ENCODE measurements at regions not wholly inside any gene's neighbourhood (a gene's known extent, or its start where the extent isn't known, plus 50 kb on each side); places are given as distances from the start of the nearest gene placed in this dataset.
A peak's percentile ranks its signal among the peaks of the same experiment; 100 is the strongest.
"Not testable (repeated sequence)": the region's sequence is repeated elsewhere in the genome, so short reads cannot be mapped to it uniquely, and the experiment has no call there.

- Mint-ChIP-seq H3K4me1 (no peaks in the 10 kb centered on the region), H3K27ac (no peak overlapping the region), H3K9me3 (no peaks in the 10 kb centered on the region), H3K4me3 (no peak overlapping the region), H3K36me3 (no peaks in the 10 kb centered on the region)
- no peak for DNase-seq (ENCODE audit: low spot score in 2 of 2)
- no peak for ATAC-seq
Measured at GRCh38 chr21:35458405-35458804, 409.3 kb upstream of the RUNX1 start.

DNA sequence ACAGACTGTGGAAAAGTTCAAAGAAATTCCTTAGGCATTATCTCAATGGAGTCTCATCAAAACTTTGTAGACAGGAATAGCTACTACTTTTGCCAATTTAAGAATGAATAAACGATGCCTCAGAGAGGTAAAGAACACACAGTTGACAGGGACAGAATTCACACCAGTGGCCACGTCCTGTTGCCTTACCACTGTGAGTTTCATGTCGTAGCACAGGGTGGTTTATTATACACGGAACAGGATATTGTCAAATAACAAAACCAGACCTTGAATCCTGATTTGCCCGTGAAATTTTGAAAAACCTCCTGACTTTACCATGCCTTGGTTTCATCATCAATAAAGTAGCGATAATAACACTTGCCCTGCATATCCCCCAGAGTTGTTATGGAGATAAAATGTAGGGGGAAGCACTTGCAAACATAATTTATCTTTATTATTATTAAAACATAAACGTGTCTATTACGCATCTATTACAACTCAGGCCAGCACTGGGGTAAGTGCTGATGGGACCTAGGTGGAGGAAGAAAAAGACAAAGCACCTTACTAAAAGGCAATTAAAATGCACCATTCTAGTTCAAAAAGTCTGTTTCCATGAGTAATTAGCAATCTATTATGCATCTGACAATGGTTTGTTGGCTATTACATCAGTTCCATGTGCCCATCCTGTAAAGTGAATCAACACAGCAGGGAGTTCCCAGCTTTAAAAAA is 408.1 kb upstream of the RUNX1 start:
- DNase-seq (ENCODE audit: low spot score in 2 of 2) (no peak), ATAC-seq (peak; percentile 76)
- Mint-ChIP-seq H3K36me3 (no peaks in the 10 kb centered on the region), H3K4me1 (no peaks in the 10 kb centered on the region), H3K9me3 (no peaks in the 10 kb centered on the region), H3K27ac (no peak overlapping the region), H3K4me3 (no peak overlapping the region)

GRCh38 chr21:35451276-35451675 is 402.2 kb upstream of the RUNX1 start:
- H3K27ac Mint-ChIP-seq = no peak overlapping the region
- no peaks in the 10 kb centered on the region for H3K9me3 Mint-ChIP-seq
- no peaks in the 10 kb centered on the region for H3K36me3 Mint-ChIP-seq
- no peak overlapping the region for H3K4me3 Mint-ChIP-seq
- ATAC-seq = no peak
- H3K4me1 Mint-ChIP-seq = no peaks in the 10 kb centered on the region
- no peak for DNase-seq (ENCODE audit: low spot score in 2 of 2)

GRCh38 chr21:35450830-35451229 is 401.7 kb upstream of the RUNX1 start:
- no peaks in the 10 kb centered on the region for H3K9me3 Mint-ChIP-seq
- no peak overlapping the region for H3K4me3 Mint-ChIP-seq
- no peaks in the 10 kb centered on the region for H3K4me1 Mint-ChIP-seq
- no peak for ATAC-seq
- H3K27ac Mint-ChIP-seq = no peak overlapping the region
- DNase-seq (ENCODE audit: low spot score in 2 of 2) = no peak
- H3K36me3 Mint-ChIP-seq = no peaks in the 10 kb centered on the region

- no peak overlapping the region for H3K4me3 Mint-ChIP-seq
- H3K4me1 Mint-ChIP-seq = no peaks in the 10 kb centered on the region
- H3K9me3 Mint-ChIP-seq = no peaks in the 10 kb centered on the region
- H3K27ac Mint-ChIP-seq = no peak overlapping the region
- DNase-seq (ENCODE audit: low spot score in 2 of 2) (no peak), ATAC-seq (no peak)
- H3K36me3 Mint-ChIP-seq = no peaks in the 10 kb centered on the region
Measured at GRCh38 chr21:35449846-35450245, 400.7 kb upstream of the RUNX1 start.

GRCh38 chr21:35448876-35449599 is 399.9 kb upstream of the RUNX1 start:
- Mint-ChIP-seq H3K36me3 (no peaks in the 10 kb centered on the region), H3K27ac (no peak overlapping the region), H3K4me1 (no peaks in the 10 kb centered on the region), H3K4me3 (no peak overlapping the region), H3K9me3 (no peaks in the 10 kb centered on the region)
- no peak for ATAC-seq
- no peak for DNase-seq (ENCODE audit: low spot score in 2 of 2)

DNA sequence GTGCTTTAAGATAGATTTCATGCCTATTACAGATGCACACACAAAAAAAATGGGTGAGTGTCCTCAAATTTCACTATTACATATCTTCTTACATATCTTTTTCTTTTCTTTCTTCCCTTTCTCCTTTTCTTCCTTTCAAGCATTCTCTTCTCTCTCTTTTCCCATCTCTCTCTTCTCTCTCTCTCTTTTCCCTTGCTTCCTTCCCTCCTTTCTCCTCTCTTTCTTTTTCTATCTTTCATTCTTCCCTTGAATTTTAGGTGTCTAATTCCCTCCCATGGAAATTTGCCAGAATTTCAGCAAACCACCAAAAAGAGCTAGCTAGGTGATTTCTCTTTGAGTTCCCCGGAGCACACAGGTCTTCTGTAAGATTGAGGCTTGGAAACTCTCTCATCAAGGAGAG is 395.3 kb upstream of the RUNX1 start:
- no peak for DNase-seq (ENCODE audit: low spot score in 2 of 2)
- ATAC-seq = no peak
- no peaks in the 10 kb centered on the region for H3K4me1 Mint-ChIP-seq
- no peaks in the 10 kb centered on the region for H3K9me3 Mint-ChIP-seq
- H3K27ac Mint-ChIP-seq = no peak overlapping the region
- no peaks in the 10 kb centered on the region for H3K36me3 Mint-ChIP-seq
- no peak overlapping the region for H3K4me3 Mint-ChIP-seq

DNA sequence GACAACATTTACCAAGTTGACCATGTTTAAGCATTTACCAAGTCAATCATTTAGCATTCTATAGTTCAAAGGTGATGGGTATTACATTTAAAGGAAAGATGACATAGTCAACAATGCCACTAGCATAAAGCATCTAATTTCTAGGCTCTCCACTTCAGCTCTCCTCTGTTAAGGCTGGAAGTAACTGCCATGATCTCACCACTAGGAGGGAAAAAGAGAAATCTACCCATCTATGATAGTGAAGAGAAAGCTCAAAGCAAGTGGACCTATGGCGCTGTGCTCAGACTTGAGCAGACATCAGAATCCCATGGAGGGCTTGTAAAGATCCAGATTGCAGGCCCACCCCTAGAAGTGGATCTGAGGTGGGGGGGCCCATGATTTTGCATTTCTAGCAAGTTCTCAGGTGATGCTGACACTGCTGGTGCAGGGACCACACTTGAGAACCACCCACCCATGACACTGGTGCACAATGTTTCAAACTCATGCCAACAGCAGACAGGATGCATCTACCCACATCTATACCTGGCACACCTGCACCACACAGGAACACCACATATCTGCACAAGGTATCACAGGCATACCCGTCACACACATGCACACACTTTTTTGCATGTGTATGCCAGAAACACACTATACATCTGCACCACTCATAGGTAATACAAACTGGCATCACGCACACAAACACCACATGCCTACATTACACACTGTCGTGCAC is 392.9 kb upstream of the RUNX1 start:
- Mint-ChIP-seq H3K4me1 (peaks cover 9% of the 10 kb centered on the region), H3K4me3 (no peak overlapping the region), H3K36me3 (no peaks in the 10 kb centered on the region), H3K9me3 (no peaks in the 10 kb centered on the region), H3K27ac (no peak overlapping the region)
- ATAC-seq = no peak
- no peak for DNase-seq (ENCODE audit: low spot score in 2 of 2)

DNA sequence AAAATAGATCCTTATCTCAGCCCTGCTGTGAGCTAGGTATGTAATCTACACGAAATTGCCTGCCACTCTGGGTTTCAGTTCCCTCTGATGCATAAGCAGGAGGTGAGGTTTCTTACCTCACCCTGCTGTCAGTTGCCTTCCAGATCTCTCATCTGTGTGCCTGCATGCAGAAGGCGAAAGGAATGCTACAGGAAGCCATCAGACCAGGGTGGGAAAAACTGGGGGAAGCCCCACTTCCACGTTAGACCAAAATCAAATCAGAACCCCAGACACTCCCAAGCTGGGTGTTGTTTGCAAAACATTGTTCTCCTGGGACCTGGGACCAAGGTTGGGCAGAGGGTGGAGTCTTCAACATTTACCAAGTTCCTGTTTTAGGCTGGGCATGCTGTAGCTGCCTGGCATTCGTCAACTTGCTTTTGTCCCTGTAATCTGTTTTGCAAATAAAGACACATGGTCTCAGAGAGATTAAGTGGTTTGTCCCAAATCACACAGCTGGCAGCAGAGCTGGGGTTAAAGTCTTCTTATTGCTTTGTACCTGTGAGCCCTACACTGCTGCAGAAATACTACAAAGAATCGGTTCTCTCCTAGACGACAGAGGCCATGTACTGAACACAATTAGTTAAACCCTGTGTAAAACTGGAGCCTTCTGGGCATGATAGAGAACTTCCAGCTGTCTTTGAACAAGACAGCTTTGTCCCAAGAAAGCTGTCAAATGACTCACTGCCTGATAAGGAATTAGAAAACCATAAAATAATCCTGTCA is 389.7 kb upstream of the RUNX1 start:
- DNase-seq (ENCODE audit: low spot score in 2 of 2) (no peak), ATAC-seq (peak; percentile 79)
- Mint-ChIP-seq H3K36me3 (no peaks in the 10 kb centered on the region), H3K4me1 (peaks cover 9% of the 10 kb centered on the region), H3K9me3 (no peaks in the 10 kb centered on the region), H3K4me3 (no peak overlapping the region), H3K27ac (no peak overlapping the region)

DNA sequence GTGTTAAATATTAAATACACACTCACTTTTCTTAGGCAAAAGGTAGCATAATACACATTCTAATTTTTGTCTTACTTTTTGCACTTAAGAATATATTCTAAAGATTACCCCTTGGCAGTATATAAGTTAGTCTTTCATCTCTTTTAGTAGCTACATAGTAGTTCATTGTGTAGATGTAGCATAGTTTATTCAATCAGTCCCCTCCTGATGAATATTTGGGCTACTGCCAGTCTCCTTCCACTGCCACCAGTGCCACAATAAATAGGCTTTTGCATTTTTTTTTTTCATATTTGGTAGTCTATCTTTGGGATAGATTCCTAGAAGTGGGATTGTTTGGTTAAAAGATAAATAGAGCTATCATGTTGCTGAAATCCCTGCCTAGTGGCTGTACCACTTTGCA is 388.8 kb upstream of the RUNX1 start:
- H3K4me1 Mint-ChIP-seq = peaks cover 9% of the 10 kb centered on the region
- ATAC-seq (no peak), DNase-seq (ENCODE audit: low spot score in 2 of 2) (no peak)
- H3K27ac Mint-ChIP-seq = no peak overlapping the region
- H3K36me3 Mint-ChIP-seq = no peaks in the 10 kb centered on the region
- H3K9me3 Mint-ChIP-seq = peaks cover 3% of the 10 kb centered on the region
- H3K4me3 Mint-ChIP-seq = no peak overlapping the region

DNA sequence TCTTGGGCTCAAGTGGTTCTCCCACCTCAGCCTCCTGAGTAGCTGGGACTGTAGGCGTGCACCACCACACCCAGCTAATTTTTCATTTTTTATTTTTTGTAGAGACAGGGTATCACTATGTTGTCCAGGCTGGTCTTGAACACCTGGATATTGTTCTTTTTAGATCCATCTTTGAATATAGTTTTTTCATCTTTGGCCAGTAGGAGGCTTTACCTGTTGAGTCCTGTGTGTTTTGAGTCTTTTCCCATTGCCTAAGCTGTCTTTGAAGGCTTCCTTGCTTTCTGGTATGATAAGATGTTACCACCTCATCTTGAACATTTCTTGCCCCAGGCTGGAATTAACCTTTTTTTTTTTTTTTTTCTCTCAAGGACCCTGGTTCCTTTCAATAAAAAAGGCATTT is 387.8 kb upstream of the RUNX1 start:
- Mint-ChIP-seq H3K4me3 (no peak overlapping the region), H3K4me1 (peaks cover 9% of the 10 kb centered on the region), H3K36me3 (no peaks in the 10 kb centered on the region), H3K27ac (no peak overlapping the region), H3K9me3 (peaks cover 6% of the 10 kb centered on the region)
- DNase-seq (ENCODE audit: low spot score in 2 of 2) = no peak
- ATAC-seq = no peak

DNA sequence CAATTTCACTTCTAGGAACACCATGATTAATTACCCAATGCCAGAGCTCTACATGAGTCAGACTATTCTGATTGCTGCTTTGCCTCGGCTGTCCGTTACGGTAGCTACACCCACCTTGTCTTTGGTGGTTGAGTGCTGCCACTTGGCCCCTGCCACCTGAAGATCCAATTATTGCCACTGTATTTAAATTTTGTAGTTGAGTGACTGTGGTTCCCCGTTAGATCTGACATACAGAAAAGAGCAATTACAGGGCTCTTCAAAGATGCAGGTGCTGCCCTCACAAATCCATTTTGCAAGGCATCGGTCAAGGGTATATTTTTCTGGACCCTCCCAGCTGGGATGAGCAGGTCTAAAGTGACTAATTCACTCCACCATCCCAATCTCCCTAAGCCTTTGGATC is 383.5 kb upstream of the RUNX1 start:
- not testable (repeated sequence) for ATAC-seq

DNA sequence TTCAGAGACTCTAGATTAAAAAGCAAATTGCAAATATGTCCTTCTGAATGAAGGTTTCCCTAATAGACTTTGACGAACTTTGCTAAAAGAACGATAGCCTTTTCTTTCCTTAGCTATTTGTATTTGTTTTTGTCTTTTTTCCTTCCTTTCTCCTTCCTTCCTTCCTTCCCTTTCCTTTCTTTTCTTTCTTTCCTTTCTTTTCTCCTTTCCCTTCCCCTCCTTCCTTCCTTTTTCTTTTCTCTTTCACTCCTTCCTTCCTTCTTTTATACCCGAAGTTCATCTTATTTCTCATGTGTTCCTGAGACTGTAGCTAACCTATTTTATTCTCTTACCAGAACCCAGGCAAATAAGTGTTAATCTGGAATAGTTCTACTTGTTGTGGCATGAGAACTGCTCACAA is 381.2 kb upstream of the RUNX1 start:
- no peak overlapping the region for H3K4me3 Mint-ChIP-seq
- DNase-seq (ENCODE audit: low spot score in 2 of 2) (no peak), ATAC-seq (no peak)
- no peaks in the 10 kb centered on the region for H3K36me3 Mint-ChIP-seq
- peaks cover 19% of the 10 kb centered on the region for H3K4me1 Mint-ChIP-seq
- no peak overlapping the region for H3K27ac Mint-ChIP-seq
- peaks cover 6% of the 10 kb centered on the region for H3K9me3 Mint-ChIP-seq

More for the DNA sequence above, 383.5 kb upstream of the RUNX1 start:
- peaks cover 11% of the 10 kb centered on the region for H3K4me1 Mint-ChIP-seq
- not testable (repeated sequence) for H3K27ac Mint-ChIP-seq; H3K4me3 Mint-ChIP-seq; H3K9me3 Mint-ChIP-seq; H3K36me3 Mint-ChIP-seq; DNase-seq (ENCODE audit: low spot score in 2 of 2)

- DNase-seq (ENCODE audit: low spot score in 2 of 2) (no peak), ATAC-seq (no peak)
- H3K9me3 Mint-ChIP-seq = peaks cover 6% of the 10 kb centered on the region
- H3K4me3 Mint-ChIP-seq = peak overlapping the region; percentile 10
- H3K27ac Mint-ChIP-seq = no peak overlapping the region
- peaks cover 19% of the 10 kb centered on the region for H3K4me1 Mint-ChIP-seq
- no peaks in the 10 kb centered on the region for H3K36me3 Mint-ChIP-seq
Measured at GRCh38 chr21:35428937-35429336, 379.8 kb upstream of the RUNX1 start.

DNA sequence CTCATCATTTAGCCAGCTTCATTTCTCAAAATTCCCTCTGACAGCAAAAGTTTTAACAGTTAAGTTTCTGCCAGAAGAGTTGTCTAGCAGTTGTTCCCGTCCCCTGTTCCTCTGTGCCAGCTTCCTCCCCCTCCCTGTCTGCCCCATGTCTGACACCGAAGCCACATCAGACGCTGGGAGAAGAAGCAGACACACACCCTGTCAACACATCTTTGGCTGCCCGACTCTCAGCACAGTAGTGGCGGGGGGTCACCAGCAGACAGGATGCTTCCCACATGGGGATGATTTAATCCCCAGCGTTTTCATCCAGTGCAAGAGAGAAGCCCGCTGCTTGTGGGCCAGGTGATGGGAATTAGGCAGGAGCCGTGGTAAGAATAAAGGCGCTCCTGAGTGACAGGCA is 379.4 kb upstream of the RUNX1 start:
- H3K27ac Mint-ChIP-seq = no peak overlapping the region
- ATAC-seq (peak; percentile 32), DNase-seq (ENCODE audit: low spot score in 2 of 2) (no peak)
- H3K4me1 Mint-ChIP-seq = peaks cover 19% of the 10 kb centered on the region
- H3K4me3 Mint-ChIP-seq = peak overlapping the region; percentile 10
- peaks cover 6% of the 10 kb centered on the region for H3K9me3 Mint-ChIP-seq
- no peaks in the 10 kb centered on the region for H3K36me3 Mint-ChIP-seq
